Effector memory CD4-positive, alpha-beta T cell (primary cell): ENCODE measurements at regions not wholly inside any gene's neighbourhood (a gene's known extent, or its start where the extent isn't known, plus 50 kb on each side); places are given as distances from the start of the nearest gene placed in this dataset.
"Not testable (repeated sequence)": the region's sequence is repeated elsewhere in the genome, so short reads cannot be mapped to it uniquely, and the experiment has no call there.

Experiments
- DNase-seq, 3 donors: peaks; one replicate each; pipeline ENCODE4 v3.0.0-alpha.2; 2020
- H3K27ac ChIP-seq: 2 replicates; pipeline ENCODE4 v1.7.0; 2013; ENCODE audit warnings: mild to moderate bottlenecking, low read length, moderate library complexity; ENCODE audit not compliant: insufficient read depth, poor library complexity, severe bottlenecking
- H3K27me3 ChIP-seq: replicated peaks from 2 replicates; pipeline ENCODE4 v1.7.0; 2013; ENCODE audit warnings: mild to moderate bottlenecking, low read length; ENCODE audit not compliant: insufficient read depth, control insufficient read depth, poor library complexity, severe bottlenecking
- H3K36me3 ChIP-seq: 2 replicates; pipeline ENCODE4 v1.7.0; 2013; ENCODE audit warnings: mild to moderate bottlenecking, low read length, moderate library complexity; ENCODE audit not compliant: control insufficient read depth, insufficient read depth
- H3K4me1 ChIP-seq: 2 replicates; pipeline ENCODE4 v1.7.0; 2013; ENCODE audit warnings: low read length, mild to moderate bottlenecking; ENCODE audit not compliant: control insufficient read depth, insufficient read depth, poor library complexity, severe bottlenecking
- H3K4me3 ChIP-seq: 2 replicates; pipeline ENCODE4 v1.7.0; 2013; ENCODE audit warnings: low read length, low read depth, mild to moderate bottlenecking; ENCODE audit not compliant: insufficient read depth, poor library complexity, severe bottlenecking
- H3K9me3 ChIP-seq: 2 replicates; pipeline ENCODE4 v1.7.0; 2013; ENCODE audit warnings: mild to moderate bottlenecking, low read length, moderate library complexity; ENCODE audit not compliant: control insufficient read depth

DNA sequence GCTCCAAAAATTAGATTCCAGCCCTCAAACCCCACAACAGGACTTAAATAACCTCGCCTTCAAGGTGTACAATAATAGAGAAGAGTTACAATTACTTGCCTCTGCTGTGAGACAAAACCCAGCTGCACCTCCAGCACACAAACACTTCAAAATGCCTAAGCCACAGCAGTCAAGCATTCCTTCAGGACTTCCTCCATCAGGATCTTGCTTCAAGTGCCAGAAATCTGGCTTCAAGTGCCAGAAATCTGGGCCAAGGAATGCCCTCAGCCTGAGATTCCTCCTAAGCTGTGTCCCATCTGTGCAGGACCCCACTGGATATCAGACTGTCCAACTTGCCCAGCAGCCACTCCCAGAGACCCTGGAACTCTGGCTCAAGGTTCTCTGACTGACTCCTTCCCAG, 1088.3 kb downstream of the SORCS3 start:
- Histone ChIP-seq H3K36me3 (no peaks in the 10 kb centered on the region), H3K27ac (no peak overlapping the region), H3K4me1 (no peaks in the 10 kb centered on the region), H3K27me3 (no peaks in the 10 kb centered on the region), H3K4me3 (no peak overlapping the region), H3K9me3 (no peaks in the 10 kb centered on the region)
- DNase-seq = no peak

- H3K4me1 ChIP-seq, DNase-seq, H3K27me3 ChIP-seq, H3K36me3 ChIP-seq, H3K27ac ChIP-seq, H3K9me3 ChIP-seq, H3K4me3 ChIP-seq: not testable (repeated sequence)
These were observed 1086.5 kb downstream of the SORCS3 start for GRCh38 chr10:105727586-105727985.

DNA sequence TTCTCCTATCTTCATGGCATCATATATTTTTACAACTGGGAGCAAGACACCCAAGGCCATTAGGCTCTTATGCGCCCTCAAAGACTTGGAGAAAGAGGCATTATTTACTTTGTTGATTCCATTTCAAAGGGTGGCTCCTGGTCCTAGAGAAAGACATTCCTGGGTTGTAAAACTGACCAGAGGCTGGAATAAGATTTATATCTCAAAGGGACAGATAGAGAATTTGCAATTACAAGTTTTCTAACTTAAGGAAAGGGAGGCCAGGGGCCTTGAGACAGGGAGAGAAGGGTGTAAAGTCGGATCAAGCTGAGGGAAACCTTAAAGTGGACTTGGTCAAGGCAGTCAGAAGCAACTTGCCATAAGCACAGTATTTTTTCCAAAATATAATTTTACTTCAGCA, 1086.0 kb downstream of the SORCS3 start:
- Histone ChIP-seq H3K9me3 (no peaks in the 10 kb centered on the region), H3K27me3 (no peaks in the 10 kb centered on the region), H3K27ac (no peak overlapping the region), H3K36me3 (no peaks in the 10 kb centered on the region), H3K4me1 (no peaks in the 10 kb centered on the region), H3K4me3 (no peak overlapping the region)
- DNase-seq = no peak

DNA sequence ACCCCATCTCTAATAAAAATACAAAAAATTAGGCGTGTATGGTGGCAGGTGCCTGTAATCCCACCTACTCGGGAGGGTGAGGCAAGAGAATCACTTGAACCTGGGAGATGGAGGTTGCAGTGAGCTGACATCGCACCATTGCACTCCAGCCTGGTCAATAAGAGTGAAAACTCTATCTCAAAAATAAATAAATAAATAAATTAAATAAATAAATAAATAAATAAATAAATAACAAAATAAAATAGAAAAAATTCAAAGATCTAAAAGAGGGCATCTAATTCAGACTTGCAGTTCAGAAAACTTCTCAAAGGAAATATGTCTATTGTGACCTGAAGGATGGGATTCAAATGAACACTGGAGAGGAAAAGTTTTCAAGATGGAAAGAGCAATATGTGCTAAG, 1085.1 kb downstream of the SORCS3 start:
- H3K4me1 ChIP-seq = no peaks in the 10 kb centered on the region
- no peaks in the 10 kb centered on the region for H3K36me3 ChIP-seq
- no peaks in the 10 kb centered on the region for H3K27me3 ChIP-seq
- DNase-seq = no peak
- H3K9me3 ChIP-seq = no peaks in the 10 kb centered on the region
- no peak overlapping the region for H3K27ac ChIP-seq
- no peak overlapping the region for H3K4me3 ChIP-seq

DNA sequence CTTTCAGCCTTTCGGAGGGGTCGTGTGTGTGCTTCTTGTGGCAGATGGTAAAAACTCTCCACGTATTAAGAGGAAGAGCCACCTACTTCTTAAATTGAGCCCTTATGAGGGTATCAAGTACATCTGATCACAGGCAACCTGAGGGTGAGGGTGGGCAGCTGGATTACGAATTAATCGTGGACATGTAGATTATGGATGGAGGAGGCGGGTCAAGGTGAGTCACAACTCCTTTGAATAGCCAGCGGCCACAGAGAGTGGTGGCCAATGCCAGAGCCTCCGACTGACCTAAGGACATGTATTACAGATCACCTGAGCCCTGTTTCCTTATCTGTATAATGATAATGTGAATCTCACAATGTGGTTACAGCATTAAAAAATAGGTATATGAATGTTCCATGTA, 1083.9 kb downstream of the SORCS3 start:
- Histone ChIP-seq H3K27ac (no peak overlapping the region), H3K9me3 (no peaks in the 10 kb centered on the region), H3K4me1 (no peaks in the 10 kb centered on the region), H3K36me3 (no peaks in the 10 kb centered on the region), H3K4me3 (no peak overlapping the region), H3K27me3 (no peaks in the 10 kb centered on the region)
- no peak for DNase-seq

GRCh38 chr10:105718207-105718995, 1077.3 kb downstream of the SORCS3 start:
- Histone ChIP-seq H3K4me3 (no peak overlapping the region), H3K36me3 (no peaks in the 10 kb centered on the region)
- DNase-seq = no peak

DNA sequence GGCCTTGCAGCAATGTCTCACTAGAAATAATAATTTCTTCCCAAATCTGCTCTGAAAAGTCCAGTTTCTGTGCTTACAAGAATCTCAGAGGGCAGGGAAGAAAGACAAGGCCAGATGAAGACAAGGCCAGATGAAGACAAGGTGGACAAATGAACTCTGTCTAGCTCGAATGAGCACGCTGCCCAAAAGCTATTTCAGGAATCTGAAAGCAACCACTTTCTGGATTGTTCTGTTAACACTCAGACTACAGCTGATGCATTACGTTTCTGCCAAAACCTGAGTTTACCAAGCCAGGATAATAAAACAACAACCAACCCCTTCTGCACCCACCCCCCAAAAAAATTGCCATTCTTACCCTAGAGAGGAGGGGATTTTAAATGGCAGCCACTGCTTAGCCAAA, 1073.6 kb downstream of the SORCS3 start:
- H3K9me3 ChIP-seq = no peaks in the 10 kb centered on the region
- H3K27ac ChIP-seq = no peak overlapping the region
- H3K4me3 ChIP-seq = no peak overlapping the region
- no peaks in the 10 kb centered on the region for H3K4me1 ChIP-seq
- no peaks in the 10 kb centered on the region for H3K36me3 ChIP-seq
- H3K27me3 ChIP-seq = no peaks in the 10 kb centered on the region
- no peak for DNase-seq

More at GRCh38 chr10:105718207-105718995, 1077.3 kb downstream of the SORCS3 start:
- Histone ChIP-seq H3K4me1 (no peaks in the 10 kb centered on the region), H3K9me3 (no peaks in the 10 kb centered on the region), H3K27ac (no peak overlapping the region), H3K27me3 (no peaks in the 10 kb centered on the region)

DNA sequence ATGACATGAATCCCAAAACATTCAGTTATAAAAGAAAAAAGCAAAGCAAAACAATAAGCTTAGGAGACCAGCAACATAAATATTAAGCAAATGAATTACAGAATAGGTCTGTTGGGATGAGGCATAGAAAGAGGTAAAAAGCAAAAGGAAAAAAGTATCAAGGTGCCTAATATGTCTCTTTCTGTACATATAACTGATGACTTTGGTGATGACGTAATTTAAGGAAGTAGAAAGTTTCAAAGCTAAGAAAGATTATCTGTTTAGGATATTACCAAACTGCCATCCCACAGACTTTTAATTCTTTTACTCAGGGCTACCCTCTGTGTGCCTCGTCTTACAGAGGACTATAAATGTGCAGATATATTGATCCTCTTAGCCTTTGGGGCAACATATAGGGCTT, 1066.5 kb downstream of the SORCS3 start:
- Histone ChIP-seq H3K27ac (no peak overlapping the region), H3K4me1 (no peaks in the 10 kb centered on the region), H3K9me3 (no peaks in the 10 kb centered on the region), H3K27me3 (no peaks in the 10 kb centered on the region), H3K4me3 (no peak overlapping the region), H3K36me3 (no peaks in the 10 kb centered on the region)
- no peak for DNase-seq

GRCh38 chr10:105706281-105707026, 1065.4 kb downstream of the SORCS3 start:
- Histone ChIP-seq H3K27me3 (no peaks in the 10 kb centered on the region), H3K36me3 (no peaks in the 10 kb centered on the region), H3K27ac (no peak overlapping the region), H3K4me3 (no peak overlapping the region), H3K4me1 (no peaks in the 10 kb centered on the region), H3K9me3 (no peaks in the 10 kb centered on the region)
- DNase-seq = no peak

- Histone ChIP-seq H3K36me3 (no peaks in the 10 kb centered on the region), H3K4me3 (no peak overlapping the region), H3K4me1 (no peaks in the 10 kb centered on the region), H3K27me3 (no peaks in the 10 kb centered on the region), H3K27ac (no peak overlapping the region), H3K9me3 (no peaks in the 10 kb centered on the region)
- DNase-seq = no peak
These were observed 1061.1 kb downstream of the SORCS3 start for GRCh38 chr10:105702211-105702610.
